HG03025 (cell line): ENCODE measurements at regions not wholly inside any gene's neighbourhood (a gene's known extent, or its start where the extent isn't known, plus 50 kb on each side); places are given as distances from the start of the nearest gene placed in this dataset.
"Not testable (repeated sequence)": the region's sequence is repeated elsewhere in the genome, so short reads cannot be mapped to it uniquely, and the experiment has no call there.

ENCODE experiments used
- ATAC-seq: cut with Tn5 transposase; IDR thresholded peaks from one replicate; pipeline ENCODE4 v1.9.1; 2021; ENCODE audit warnings: mild to moderate bottlenecking, moderate library complexity; ENCODE audit not compliant: unreplicated experiment, low FRiP score

GRCh38 chr9:26513730-26514129 is 378.9 kb downstream of the CAAP1 start:
- ATAC-seq, result no peak

DNA sequence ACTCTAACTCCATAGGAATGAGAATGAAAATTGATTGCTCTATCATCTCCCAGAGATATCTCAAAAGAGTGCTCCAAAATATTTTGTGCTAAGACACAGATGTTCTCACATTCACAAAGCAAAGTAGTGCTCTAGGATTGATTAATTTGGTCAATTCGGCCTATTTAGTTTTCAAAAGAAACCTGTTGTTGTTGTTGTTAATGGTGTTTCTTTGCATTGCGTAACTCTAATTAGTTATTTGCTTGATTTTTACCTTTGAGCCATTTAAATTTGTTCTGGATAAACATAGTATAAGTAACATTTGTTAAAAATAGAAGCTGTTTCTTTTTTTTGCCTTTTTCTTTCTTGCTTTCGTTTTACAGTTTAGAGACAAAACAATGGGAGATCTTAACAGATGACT is 382.5 kb downstream of the CAAP1 start:
- ATAC-seq, result no peak

DNA sequence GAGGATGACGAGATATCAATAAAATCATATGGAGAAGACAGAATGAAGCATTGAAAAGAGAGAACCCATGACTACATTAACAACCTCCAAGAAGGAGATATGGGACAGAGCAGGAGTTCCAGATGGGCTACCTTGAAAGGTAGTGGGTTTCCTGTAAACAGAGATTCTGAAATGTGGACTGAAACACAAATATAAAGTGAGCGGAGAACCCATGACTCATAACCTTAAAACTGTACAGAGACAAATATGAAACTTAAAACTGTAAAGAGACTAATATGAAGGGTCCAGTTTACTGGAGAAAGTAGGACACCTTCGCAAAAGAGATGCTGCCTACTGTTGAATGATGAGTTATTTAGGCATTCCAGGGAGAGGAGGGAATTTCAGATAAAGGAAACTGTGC is 383.7 kb downstream of the CAAP1 start:
- ATAC-seq, result no peak

DNA sequence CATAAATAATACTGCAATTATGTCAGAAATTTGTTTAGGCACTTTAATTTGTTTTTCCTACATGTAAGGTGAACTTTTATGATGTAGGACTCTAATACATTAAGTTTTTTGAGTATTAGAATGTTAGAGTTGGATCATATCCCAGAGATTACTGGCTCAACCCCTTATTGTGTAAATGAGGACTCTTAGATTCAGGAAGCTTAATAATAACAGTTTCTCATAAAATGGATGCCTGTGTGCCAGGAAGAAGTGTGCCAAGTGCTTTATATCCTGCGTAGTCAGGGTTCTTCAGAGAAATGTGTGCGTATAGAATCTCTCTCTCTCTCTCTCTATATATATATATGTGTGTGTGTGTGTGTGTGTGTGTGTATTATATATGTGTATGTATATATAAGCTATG is 388.5 kb downstream of the CAAP1 start:
- ATAC-seq, result no peak

- no peak for ATAC-seq
Measured at GRCh38 chr9:26502311-26502710, 390.3 kb downstream of the CAAP1 start.

DNA sequence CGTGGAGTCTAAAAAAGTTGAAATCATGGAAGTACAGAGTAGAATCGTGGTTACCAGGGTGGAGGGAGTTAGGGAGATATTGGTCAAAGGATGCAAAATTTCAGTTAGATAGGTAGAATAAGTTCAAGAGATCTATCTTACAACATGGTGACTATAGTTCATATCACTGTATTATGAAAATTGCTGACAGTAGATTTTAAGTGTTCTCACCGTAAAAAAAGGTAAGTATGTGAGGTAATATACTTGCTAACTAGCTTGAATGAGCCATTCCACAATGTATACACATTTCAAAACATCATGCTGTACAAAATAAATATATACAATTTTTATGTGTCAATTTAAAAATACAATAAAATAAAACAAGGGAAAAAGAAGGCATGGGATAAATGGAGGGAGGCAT is 392.1 kb downstream of the CAAP1 start:
- no peak for ATAC-seq

- ATAC-seq, result not testable (repeated sequence)
Measured at GRCh38 chr9:26492608-26493521, 399.7 kb downstream of the CAAP1 start.

GRCh38 chr9:26491922-26492607 is 400.5 kb downstream of the CAAP1 start:
- not testable (repeated sequence) for ATAC-seq

GRCh38 chr9:26483991-26484390 is 408.6 kb downstream of the CAAP1 start:
- ATAC-seq, result no peak

DNA sequence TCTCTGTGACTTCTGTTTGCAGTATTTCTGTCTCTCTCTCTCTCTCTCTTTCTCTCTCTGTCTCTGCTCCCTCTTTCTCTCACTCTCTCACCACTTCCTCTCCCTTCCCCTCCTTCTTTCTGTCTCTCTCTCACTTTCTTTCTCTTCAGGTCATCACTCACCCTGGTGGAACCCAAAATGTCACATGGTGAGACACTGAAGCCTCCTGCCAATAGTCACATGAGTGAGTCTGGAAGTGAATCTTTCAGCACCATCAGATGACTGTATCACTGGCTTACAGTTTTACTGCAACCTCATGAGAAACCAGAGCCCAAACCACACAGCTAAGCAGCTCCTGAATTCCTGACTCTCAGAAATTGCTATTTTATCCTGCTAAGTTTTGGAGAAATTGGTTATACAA is 414.6 kb downstream of the CAAP1 start:
- no peak for ATAC-seq

DNA sequence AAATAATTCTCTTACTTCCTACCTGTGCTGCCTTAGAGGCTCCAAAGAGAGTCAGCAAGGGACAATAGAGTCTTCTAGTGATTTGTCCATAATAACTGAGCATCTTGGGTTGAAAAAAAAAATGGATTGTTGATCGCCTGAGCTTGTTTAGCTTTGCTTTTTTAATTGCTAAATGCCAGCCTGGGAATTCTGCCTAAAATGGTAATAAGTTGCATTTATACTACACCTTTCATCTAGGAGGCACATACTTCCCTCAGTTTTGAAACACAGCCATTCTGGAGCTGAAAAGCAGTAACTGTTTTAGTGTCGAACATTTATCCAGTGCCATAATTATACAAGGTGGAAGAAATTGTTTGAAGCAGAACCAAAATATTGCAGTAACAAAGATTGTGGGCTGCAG is 421.3 kb downstream of the CAAP1 start:
- no peak for ATAC-seq

GRCh38 chr9:26470284-26470683 is 422.3 kb downstream of the CAAP1 start:
- no peak for ATAC-seq

GRCh38 chr9:26463837-26464236 is 428.8 kb downstream of the CAAP1 start:
- ATAC-seq, result no peak

- no peak for ATAC-seq
Measured at GRCh38 chr9:26462751-26463150, 429.9 kb downstream of the CAAP1 start.

GRCh38 chr9:26462213-26462612 is 430.4 kb downstream of the CAAP1 start:
- ATAC-seq, result no peak

DNA sequence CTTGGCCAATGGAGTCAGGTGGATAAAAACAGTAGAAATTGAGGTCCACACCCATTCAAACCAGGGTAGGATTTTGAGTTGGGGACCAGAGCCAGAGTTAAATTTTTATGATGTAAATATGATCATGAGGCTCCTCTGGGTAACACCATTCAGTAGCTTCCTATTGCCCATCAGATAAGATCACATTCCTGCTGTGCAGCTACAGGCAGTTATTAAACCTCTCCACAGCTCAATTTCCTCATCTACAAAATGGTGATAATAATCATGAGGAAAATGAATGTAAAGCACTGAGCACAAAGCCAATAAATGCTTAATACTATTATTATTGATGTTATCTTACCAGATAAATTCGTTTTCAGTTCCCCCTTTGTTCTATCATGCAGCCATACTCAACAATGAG is 432.0 kb downstream of the CAAP1 start:
- ATAC-seq, result no peak

- no peak for ATAC-seq
Measured at GRCh38 chr9:26459959-26460358, 432.6 kb downstream of the CAAP1 start.

DNA sequence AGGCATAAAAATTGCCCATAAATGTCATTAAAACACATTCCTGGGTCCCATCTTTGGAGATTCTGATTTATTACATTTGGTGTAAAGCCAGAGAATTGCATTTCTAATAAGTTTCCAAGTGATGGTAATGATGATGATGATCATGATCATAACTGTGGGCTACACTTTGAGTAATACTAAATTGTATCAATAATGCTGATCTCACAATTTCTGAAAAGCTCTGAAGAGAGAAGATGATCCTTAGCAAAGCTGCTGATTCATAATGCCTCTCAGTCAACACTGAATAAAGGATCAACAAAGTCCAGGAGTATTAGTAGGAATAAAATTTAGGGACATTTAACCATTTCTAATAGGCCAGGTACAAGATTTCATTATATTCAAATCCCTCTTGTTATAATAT is 434.5 kb downstream of the CAAP1 start:
- ATAC-seq, result no peak

- no peak for ATAC-seq
Measured at GRCh38 chr9:26457151-26457550, 435.5 kb downstream of the CAAP1 start.

- no peak for ATAC-seq
Measured at GRCh38 chr9:26439061-26439624, 453.5 kb downstream of the CAAP1 start.

DNA sequence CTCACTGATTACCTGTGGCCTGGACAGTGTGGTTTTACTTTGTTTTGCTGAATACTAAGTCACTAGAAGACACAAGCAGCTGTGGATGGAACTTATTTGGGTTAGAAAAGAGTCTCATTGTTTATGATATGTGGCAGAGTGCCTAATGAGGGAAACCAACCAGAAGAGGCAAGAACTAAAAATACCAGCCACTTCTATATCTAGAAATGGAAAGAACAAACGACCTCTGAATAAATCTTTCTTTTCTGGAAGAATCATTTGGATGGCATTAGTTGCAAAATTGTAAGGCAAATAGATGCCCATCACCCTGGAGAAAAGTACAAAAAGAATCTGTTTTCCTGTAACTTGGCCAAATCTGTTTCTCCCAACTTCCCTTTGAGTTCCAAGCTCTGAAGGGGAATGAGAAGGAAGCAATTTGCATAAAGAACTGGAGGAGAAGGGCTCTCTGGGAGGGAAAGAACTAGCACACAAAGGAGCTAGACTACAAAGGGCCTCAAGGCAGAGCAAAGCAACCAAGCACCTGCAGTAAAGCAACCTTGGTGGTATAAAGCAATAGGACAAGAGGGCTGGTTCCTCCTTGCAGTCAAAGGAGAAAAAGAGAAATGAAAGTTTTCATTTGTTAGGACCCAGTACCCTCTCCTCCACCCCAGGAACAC is 455.4 kb downstream of the CAAP1 start:
- no peak for ATAC-seq
